IMR-90 (cell line): ENCODE measurements at regions not wholly inside any gene's neighbourhood (a gene's known extent, or its start where the extent isn't known, plus 50 kb on each side); places are given as distances from the start of the nearest gene placed in this dataset.

Experiments used
- ATAC-seq: fragments of 200-7000 bp; cut with Tn5 transposase; 2 replicates; pipeline ENCODE4 v1.9.1; 2020; ENCODE audit warnings: low read depth, mild to moderate bottlenecking, moderate library complexity
- BruUV-seq: library from RNA; stranded (reverse); fragments of 400-500 nt; replicated peaks from 2 replicates; lab custom pipeline; 2021; lab: Mats Ljungman, UMichigan
- CTCF ChIA-PET: fragments of 300-600 bp; formaldehyde crosslinking; extraction: SDS; loops from one replicate; lab custom pipeline; 2021; ENCODE audit warnings: antibody characterized with exemption; lab: Yijun Ruan, JAX
- POLR2A ChIA-PET: fragments of 300-600 bp; sonication (Branson Sonifier 250); formaldehyde crosslinking; loops from one replicate; lab custom pipeline; 2022; ENCODE audit warnings: antibody characterized with exemption; ENCODE audit not compliant: unreplicated experiment; lab: Charles Lee
- DNase-seq: peaks from one replicate; pipeline ENCODE4 v3.0.0; 2013
- H2AFZ ChIP-seq: replicated peaks from 2 replicates; pipeline ENCODE3; 2013; ENCODE audit warnings: low read length, mild to moderate bottlenecking; ENCODE audit not compliant: poor library complexity
- H2AK5ac ChIP-seq: 2 replicates; pipeline ENCODE4 v1.6.1; 2013; ENCODE audit warnings: low read depth, low read length, inconsistent platforms
- H2AK9ac ChIP-seq: replicated peaks from 2 replicates; pipeline ENCODE3; 2013; ENCODE audit warnings: mild to moderate bottlenecking, low read depth, low read length, moderate library complexity; ENCODE audit not compliant: poor library complexity
- H2BK120ac ChIP-seq: 2 replicates; pipeline ENCODE4 v1.6.1; 2013; ENCODE audit warnings: low read depth, low read length, inconsistent platforms
- H2BK15ac ChIP-seq: 3 replicates; pipeline ENCODE4 v1.6.1; 2013; ENCODE audit warnings: low read depth, low read length, inconsistent platforms
- H2BK20ac ChIP-seq: 2 replicates; pipeline ENCODE4 v1.6.1; 2013; ENCODE audit warnings: low read depth, mild to moderate bottlenecking, inconsistent platforms, low read length, moderate library complexity
- H2BK5ac ChIP-seq: 2 replicates; pipeline ENCODE4 v1.6.1; 2013; ENCODE audit warnings: mild to moderate bottlenecking, low read depth, low read length, inconsistent platforms; ENCODE audit not compliant: poor library complexity, severe bottlenecking
- H3K14ac ChIP-seq: replicated peaks from 2 replicates; pipeline ENCODE4 v1.6.1; 2013; ENCODE audit warnings: low read depth, low read length, inconsistent platforms
- H3K18ac ChIP-seq: 2 replicates; pipeline ENCODE4 v1.6.1; 2013; ENCODE audit warnings: low read depth, low read length, control low read depth
- H3K23ac ChIP-seq: 2 replicates; pipeline ENCODE4 v1.6.1; 2013; ENCODE audit warnings: low read depth, low read length, inconsistent platforms
- H3K27ac ChIP-seq: 2 replicates; pipeline ENCODE4 v1.5.1; 2013; ENCODE audit warnings: mild to moderate bottlenecking, control low read depth, low read length; ENCODE audit not compliant: insufficient read depth
- H3K27me3 ChIP-seq: 2 replicates; pipeline ENCODE4 v1.6.1; 2013; ENCODE audit warnings: low read length; ENCODE audit not compliant: control insufficient read depth, insufficient read depth
- H3K36me3 ChIP-seq: 2 replicates; pipeline ENCODE4 v1.6.1; 2013; ENCODE audit warnings: low read length, mixed read lengths; ENCODE audit not compliant: control insufficient read depth, insufficient read depth
- H3K4ac ChIP-seq: 2 replicates; pipeline ENCODE4 v1.6.1; 2013; ENCODE audit warnings: low read depth, low read length, inconsistent platforms
- H3K4me1 ChIP-seq: 2 replicates; pipeline ENCODE4 v1.6.1; 2013; ENCODE audit warnings: low read length, mixed read lengths; ENCODE audit not compliant: control insufficient read depth, insufficient read depth
- H3K4me2 ChIP-seq: 2 replicates; pipeline ENCODE4 v1.6.1; 2013; ENCODE audit warnings: low read depth, mild to moderate bottlenecking, control low read depth, low read length, moderate library complexity
- H3K4me3 ChIP-seq: 2 replicates; pipeline ENCODE4 v1.5.1; 2013; ENCODE audit warnings: low read depth, mild to moderate bottlenecking, control low read depth, low read length, moderate library complexity; ENCODE audit not compliant: insufficient read depth
- H3K56ac ChIP-seq: 2 replicates; pipeline ENCODE4 v1.6.1; 2013; ENCODE audit warnings: low read length, inconsistent platforms; ENCODE audit not compliant: insufficient read depth; ENCODE audit errors: extremely low read depth
- H3K79me1 ChIP-seq, 2 experiments: 2 replicates each; pipeline ENCODE4 v1.6.1; 2013; ENCODE audit warnings: low read length in 2 of 2, inconsistent platforms in 1 of 2, low read depth in 1 of 2
- H3K9ac ChIP-seq: 2 replicates; pipeline ENCODE4 v1.6.1; 2013; ENCODE audit warnings: low read depth, low read length, control low read depth
- H3K9me1 ChIP-seq: 2 replicates; pipeline ENCODE4 v1.6.1; 2013; ENCODE audit warnings: low read length, inconsistent platforms; ENCODE audit not compliant: insufficient read depth
- H3K9me3 ChIP-seq: 2 replicates; pipeline ENCODE4 v1.6.1; 2013; ENCODE audit warnings: low read length; ENCODE audit not compliant: control insufficient read depth, insufficient read depth
- H4K20me1 ChIP-seq: 2 replicates; pipeline ENCODE4 v1.6.1; 2013; ENCODE audit warnings: low read length, inconsistent platforms; ENCODE audit not compliant: insufficient read depth
- H4K5ac ChIP-seq: 2 replicates; pipeline ENCODE4 v1.6.1; 2013; ENCODE audit warnings: mild to moderate bottlenecking, low read depth, low read length, control low read depth
- H4K8ac ChIP-seq, 2 experiments: 2 replicates each; pipeline ENCODE4 v1.6.1; 2013; ENCODE audit warnings: low read depth in 2 of 2, low read length in 2 of 2, control low read depth in 1 of 2, inconsistent platforms in 1 of 2
- H4K91ac ChIP-seq: 2 replicates; pipeline ENCODE4 v1.6.1; 2013; ENCODE audit warnings: low read depth, low read length, inconsistent platforms; ENCODE audit not compliant: insufficient read depth
- BHLHE40 ChIP-seq: fragments of 150-350 bp; IDR thresholded peaks from 2 replicates; pipeline ENCODE4 v1.6.1; 2016; ENCODE audit warnings: mild to moderate bottlenecking, low read depth, low read length
- CEBPB ChIP-seq: IDR thresholded peaks from 2 replicates; pipeline ENCODE4 v1.6.1; 2012; ENCODE audit warnings: low read depth, low read length, improper control_type of control experiment
- CHD1 ChIP-seq: IDR thresholded peaks from 2 replicates; pipeline ENCODE4 v1.6.1; 2012; ENCODE audit warnings: low read depth, low read length, improper control_type of control experiment
- FOS ChIP-seq: fragments of 150-350 bp; IDR thresholded peaks from 2 replicates; pipeline ENCODE4 v1.6.1; 2016; ENCODE audit warnings: low read depth, low read length
- MAFK ChIP-seq: IDR thresholded peaks from 2 replicates; pipeline ENCODE4 v1.6.1; 2012; ENCODE audit warnings: low read depth, low read length, improper control_type of control experiment
- MAZ ChIP-seq: IDR thresholded peaks from 2 replicates; pipeline ENCODE4 v1.6.1; 2012; ENCODE audit warnings: low read depth, mild to moderate bottlenecking, low read length, improper control_type of control experiment, moderate library complexity, borderline replicate concordance
- MXI1 ChIP-seq: IDR thresholded peaks from 2 replicates; pipeline ENCODE4 v1.6.1; 2012; ENCODE audit warnings: low read depth, mild to moderate bottlenecking, low read length, moderate library complexity, borderline replicate concordance
- NFE2L2 ChIP-seq: fragments of 150-350 bp; IDR thresholded peaks from 2 replicates; pipeline ENCODE4 v1.6.1; 2016; ENCODE audit warnings: low read depth, mild to moderate bottlenecking, low read length
- POLR2A ChIP-seq: IDR thresholded peaks from 2 replicates; pipeline ENCODE4 v1.6.1; 2012; ENCODE audit warnings: mild to moderate bottlenecking, low read depth, low read length
- RAD21 ChIP-seq: IDR thresholded peaks from 2 replicates; pipeline ENCODE4 v1.6.1; 2012; ENCODE audit warnings: low read length, improper control_type of control experiment
- RCOR1 ChIP-seq: IDR thresholded peaks from 2 replicates; pipeline ENCODE4 v1.6.1; 2012; ENCODE audit warnings: mild to moderate bottlenecking, low read length, improper control_type of control experiment; ENCODE audit not compliant: insufficient replicate concordance
- RFX5 ChIP-seq: IDR thresholded peaks from 2 replicates; pipeline ENCODE4 v1.8.0; 2012; ENCODE audit warnings: low read depth, mild to moderate bottlenecking, low read length, moderate library complexity
- SMC3 ChIP-seq: fragments of 150-350 bp; IDR thresholded peaks from 2 replicates; pipeline ENCODE4 v1.6.1; 2016; ENCODE audit warnings: low read depth, mild to moderate bottlenecking, antibody characterized with exemption, low read length, moderate library complexity
- USF2 ChIP-seq: fragments of 150-350 bp; IDR thresholded peaks from 2 replicates; pipeline ENCODE4 v1.6.1; 2017; ENCODE audit warnings: mild to moderate bottlenecking, antibody characterized with exemption, low read length, low read depth
- WGBS, 2 experiments: methylation state at CpG; one replicate each; pipeline versions ENCODE4 v1.1.5 to v1.1.7; 2013; ENCODE audit warnings: missing lambda C conversion rate in 2 of 2; ENCODE audit not compliant: insufficient read length in 1 of 2; ENCODE audit errors: extremely low coverage in 2 of 2; 5-methylcytosine and 5-hydroxymethylcytosine counted together
- dilution Hi-C: fragments of 300-500 bp; cut with HindIII; formaldehyde crosslinking; loops from one replicate; pipeline ENCODE4 v1.14.3; 2018; ENCODE audit warnings: low sequenced_read_pairs; ENCODE audit not compliant: unreplicated experiment
- in situ Hi-C: fragments of 300-500 bp; cut with MboI; formaldehyde crosslinking; loops from 3 replicates; pipeline ENCODE4 v1.14.3; 2019; ENCODE audit warnings: low sequenced_read_pairs, inconsistent platforms, mixed read lengths
- intact Hi-C: fragments of 100-400 bp; cut with micrococcal nuclease; formaldehyde crosslinking; loops from 2 replicates; pipeline ENCODE4 v1.10.0; 2022
- TF ChIP-seq, protein P1 (sequence below): conservative IDR thresholded peaks from 2 replicates; pipeline ENCODE4 v1.5.1; 2012; ENCODE audit warnings: mild to moderate bottlenecking, low read depth, low read length, improper control_type of control experiment
- TF ChIP-seq, protein P2 (sequence below): fragments of 150-350 bp; IDR thresholded peaks from 2 replicates; pipeline ENCODE4 v1.6.1; 2016; ENCODE audit warnings: low read depth, mild to moderate bottlenecking, low read length, moderate library complexity, borderline replicate concordance

DNA sequence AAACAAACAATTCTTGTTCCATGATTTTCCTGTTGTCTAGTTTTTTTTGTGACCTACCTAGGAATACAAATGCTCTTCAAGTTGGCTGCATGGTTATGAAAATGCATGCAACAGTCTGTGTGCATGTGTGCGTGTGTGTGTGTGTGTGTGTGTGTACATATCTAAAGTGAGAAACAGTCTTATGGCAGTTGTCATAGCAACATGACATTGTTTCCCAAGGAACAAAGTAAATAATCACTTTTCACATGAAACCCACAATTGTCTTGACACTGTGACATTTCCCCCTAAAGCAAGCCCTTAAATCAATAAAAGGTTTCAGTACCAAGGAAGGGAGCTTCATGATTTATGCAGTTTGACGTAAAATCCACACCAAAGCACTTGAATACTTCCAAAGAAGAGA is 758.4 kb downstream of the CDH8 start:
- DNase-seq (no peak), ATAC-seq (no peak)
- in situ Hi-C loops (no loop called here), intact Hi-C loops (no loop called here), dilution Hi-C loops (no loop called here)
- H3K9me1 ChIP-seq: no peaks in the 10 kb centered on the region
- no peak overlapping the region for H4K91ac ChIP-seq
- H2BK5ac ChIP-seq: no peak overlapping the region
- no peak overlapping the region for H2BK20ac ChIP-seq
- no peak overlapping the region for H3K4ac ChIP-seq
- H2BK120ac ChIP-seq: no peak overlapping the region
- H3K27me3 ChIP-seq: no peaks in the 10 kb centered on the region
- no peak overlapping the region for H4K5ac ChIP-seq
- no peak overlapping the region for H3K23ac ChIP-seq
- no peak overlapping the region for H3K18ac ChIP-seq
- no TSS peak for BruUV-seq
- H4K20me1 ChIP-seq: no peaks in the 10 kb centered on the region
- no CpG with 5 or more reads among the region's 2 CpGs for WGBS, 2 experiments
- H3K4me3 ChIP-seq: no peak overlapping the region
- no peak overlapping the region for H2BK15ac ChIP-seq
- peaks cover 6% of the 10 kb centered on the region for H3K9me3 ChIP-seq
- H2AFZ ChIP-seq: no peak overlapping the region
- H3K36me3 ChIP-seq: no peaks in the 10 kb centered on the region
- H3K27ac ChIP-seq: no peak overlapping the region
- H3K4me2 ChIP-seq: no peak overlapping the region
- ChIA-PET POLR2A (no interaction called here), CTCF (no interaction called here)
- H3K9ac ChIP-seq: no peak overlapping the region
- H2AK9ac ChIP-seq: no peak overlapping the region
- H4K8ac ChIP-seq: no peak overlapping the region
- no peak overlapping the region for H3K14ac ChIP-seq
- no peak overlapping the region for H2AK5ac ChIP-seq
- no peak overlapping the region for H3K56ac ChIP-seq
- H3K79me1 ChIP-seq: no peaks in the 10 kb centered on the region
- TF ChIP-seq MAZ: no peak
- no peak for TF ChIP-seq CHD1
- no peak for TF ChIP-seq MXI1
- TF ChIP-seq SMC3: no peak
- no peak for TF ChIP-seq BHLHE40
- TF ChIP-seq USF2: no peak
- no peak for TF ChIP-seq RCOR1
- no peak for TF ChIP-seq CEBPB
- no peak for TF ChIP-seq MAFK
- no peak for TF ChIP-seq RAD21
- no peak for TF ChIP-seq NFE2L2
- TF ChIP-seq, protein P1, sequence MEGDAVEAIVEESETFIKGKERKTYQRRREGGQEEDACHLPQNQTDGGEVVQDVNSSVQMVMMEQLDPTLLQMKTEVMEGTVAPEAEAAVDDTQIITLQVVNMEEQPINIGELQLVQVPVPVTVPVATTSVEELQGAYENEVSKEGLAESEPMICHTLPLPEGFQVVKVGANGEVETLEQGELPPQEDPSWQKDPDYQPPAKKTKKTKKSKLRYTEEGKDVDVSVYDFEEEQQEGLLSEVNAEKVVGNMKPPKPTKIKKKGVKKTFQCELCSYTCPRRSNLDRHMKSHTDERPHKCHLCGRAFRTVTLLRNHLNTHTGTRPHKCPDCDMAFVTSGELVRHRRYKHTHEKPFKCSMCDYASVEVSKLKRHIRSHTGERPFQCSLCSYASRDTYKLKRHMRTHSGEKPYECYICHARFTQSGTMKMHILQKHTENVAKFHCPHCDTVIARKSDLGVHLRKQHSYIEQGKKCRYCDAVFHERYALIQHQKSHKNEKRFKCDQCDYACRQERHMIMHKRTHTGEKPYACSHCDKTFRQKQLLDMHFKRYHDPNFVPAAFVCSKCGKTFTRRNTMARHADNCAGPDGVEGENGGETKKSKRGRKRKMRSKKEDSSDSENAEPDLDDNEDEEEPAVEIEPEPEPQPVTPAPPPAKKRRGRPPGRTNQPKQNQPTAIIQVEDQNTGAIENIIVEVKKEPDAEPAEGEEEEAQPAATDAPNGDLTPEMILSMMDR: no peak
- TF ChIP-seq FOS: no peak
- TF ChIP-seq, protein P2, sequence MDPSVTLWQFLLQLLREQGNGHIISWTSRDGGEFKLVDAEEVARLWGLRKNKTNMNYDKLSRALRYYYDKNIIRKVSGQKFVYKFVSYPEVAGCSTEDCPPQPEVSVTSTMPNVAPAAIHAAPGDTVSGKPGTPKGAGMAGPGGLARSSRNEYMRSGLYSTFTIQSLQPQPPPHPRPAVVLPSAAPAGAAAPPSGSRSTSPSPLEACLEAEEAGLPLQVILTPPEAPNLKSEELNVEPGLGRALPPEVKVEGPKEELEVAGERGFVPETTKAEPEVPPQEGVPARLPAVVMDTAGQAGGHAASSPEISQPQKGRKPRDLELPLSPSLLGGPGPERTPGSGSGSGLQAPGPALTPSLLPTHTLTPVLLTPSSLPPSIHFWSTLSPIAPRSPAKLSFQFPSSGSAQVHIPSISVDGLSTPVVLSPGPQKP: no peak
- no peak for TF ChIP-seq POLR2A
- no peak for TF ChIP-seq RFX5
- H3K4me1 ChIP-seq: no peaks in the 10 kb centered on the region
